Stomach (tissue), 8 donors: ENCODE measurements at regions not wholly inside any gene's neighbourhood (a gene's known extent, or its start where the extent isn't known, plus 50 kb on each side); places are given as distances from the start of the nearest gene placed in this dataset.

Experiments
- DNase-seq, 2 donors: peaks; one replicate each; pipeline versions ENCODE4 v3.0.0 to v3.0.0-alpha.2; 2013 to 2019
- H3K27ac ChIP-seq, 5 donors: fragments of 200-600 bp in 4 of 5; sonication (generic) in 4 of 5; one replicate each; pipeline ENCODE4 v1.5.1; 2013 to 2019; ENCODE audit warnings: mild to moderate bottlenecking in 1 of 5, moderate library complexity in 1 of 5
- H3K27me3 ChIP-seq, 3 donors: fragments of 200-600 bp; sonication (generic); one replicate each; pipeline ENCODE4 v1.5.1; 2017 to 2019; ENCODE audit warnings: mixed run types in 1 of 3
- H3K36me3 ChIP-seq, 4 donors: fragments of 200-600 bp; sonication (generic); 1 replicate in 3 of 4; 2 replicates in 1 of 4; pipeline ENCODE4 v1.5.1; 2016 to 2019
- H3K4me1 ChIP-seq, 4 donors: fragments of 200-600 bp; sonication (generic); one replicate each; pipeline ENCODE4 v1.5.1; 2016 to 2019
- H3K4me3 ChIP-seq, 4 donors: fragments of 200-600 bp; sonication (generic) in 3 of 4; one replicate each; pipeline ENCODE4 v1.5.1; 2016 to 2019; ENCODE audit warnings: mild to moderate bottlenecking in 1 of 4
- H3K9me3 ChIP-seq, 4 donors: fragments of 200-600 bp; sonication (generic); one replicate each; pipeline ENCODE4 v1.5.1; 2016 to 2019
- CTCF ChIP-seq, 7 experiments: fragments of 450-650 bp in 4 of 7; fragments of 200-600 bp in 3 of 7; sonication (generic) in 3 of 7; IDR thresholded peaks; one replicate each; pipeline ENCODE4 v1.5.1; 2016 to 2019; ENCODE audit warnings: antibody characterized with exemption in 7 of 7, control low read depth in 2 of 7, mild to moderate bottlenecking in 1 of 7
- EP300 ChIP-seq: sonication (generic); formaldehyde crosslinking; IDR thresholded peaks from one replicate; pipeline ENCODE4 v1.6.1; 2017; ENCODE audit warnings: antibody characterized with exemption
- POLR2A ChIP-seq, 4 donors: fragments of 450-650 bp; IDR thresholded peaks; one replicate each; pipeline ENCODE4 v1.6.1; 2016; ENCODE audit warnings: antibody characterized with exemption in 4 of 4, control low read depth in 2 of 4, mild to moderate bottlenecking in 1 of 4, moderate library complexity in 1 of 4
- POLR2AphosphoS5 ChIP-seq, 3 donors: sonication (generic); formaldehyde crosslinking; IDR thresholded peaks; one replicate each; pipeline ENCODE4 v1.6.1; 2016; ENCODE audit warnings: antibody characterized with exemption in 3 of 3
- WGBS, 5 donors: extraction: QIAGEN DNeasy Blood & Tissue Kit in 3 of 5; methylation state at CpG; one replicate each; pipeline versions ENCODE4 v1.1.5 to v1.1.7; 2013 to 2018; 5-methylcytosine and 5-hydroxymethylcytosine counted together
- intact Hi-C: fragments of 100-400 bp; cut with DNase I; formaldehyde crosslinking; loops from one replicate; pipeline ENCODE4 v1.15.1; 2023; ENCODE audit warnings: low total_unique reads
- donor health status: healthy with polysubstance abuse.
- donor health status: Bipolar disorder and iron deficiency.
- donor health status: healthy.

- H3K27me3 ChIP-seq = no peaks in the 10 kb centered on the region
- WGBS, 5 donors = 0 to 7% (median 4%) methylated on average over 3 of the region's 3 CpGs
- peak in 4 of 7 experiments; percentile 42 to 73 (median 68) for TF ChIP-seq CTCF (IDR thresholded peaks at IDR 0.05)
- TF ChIP-seq EP300 = no peak
- no peak overlapping the region for H3K27ac ChIP-seq
- H3K9me3 ChIP-seq = no peaks in the 10 kb centered on the region
- H3K4me3 ChIP-seq = no peak overlapping the region
- intact Hi-C loops = loop anchor here (5.0 kb wide), 1 partner anchor 206 kb away; no protein-coding TSS in a partner anchor
- no peaks in the 10 kb centered on the region for H3K36me3 ChIP-seq
- DNase-seq = peak in 1 of 2 donors; percentile 83
- no peaks in the 10 kb centered on the region for H3K4me1 ChIP-seq
These were observed 159.7 kb upstream of the RPS6KA2 start for GRCh38 chr6:166786704-166787293.

- intact Hi-C loops = loop anchor here (5.0 kb wide), 1 partner anchor 207 kb away; no protein-coding TSS in a partner anchor
- no peak overlapping the region for H3K27ac ChIP-seq
These were observed 158.1 kb upstream of the RPS6KA2 start for GRCh38 chr6:166785131-166785530.

GRCh38 chr6:166784691-166785090 lies 157.6 kb upstream of the RPS6KA2 start:
- no peaks in the 10 kb centered on the region for H3K9me3 ChIP-seq
- intact Hi-C loops = loop anchor here (5.0 kb wide), 1 partner anchor 208 kb away; no protein-coding TSS in a partner anchor
- TF ChIP-seq POLR2AphosphoS5 (IDR thresholded peaks at IDR 0.05) = no peak
- no peak for TF ChIP-seq CTCF (IDR thresholded peaks at IDR 0.05)
- no peak for TF ChIP-seq POLR2A (IDR thresholded peaks at IDR 0.05)
- no peak for TF ChIP-seq EP300
- no peaks in the 10 kb centered on the region for H3K36me3 ChIP-seq
- no peak overlapping the region for H3K27ac ChIP-seq
- no peaks in the 10 kb centered on the region for H3K27me3 ChIP-seq
- H3K4me3 ChIP-seq = no peak overlapping the region
- no peak for DNase-seq
- 77 to 89% (median 85%) methylated on average over 5 to 7 of the region's 7 CpGs for WGBS, 5 donors
- H3K4me1 ChIP-seq = no peaks in the 10 kb centered on the region

More at GRCh38 chr6:166785131-166785530, 158.1 kb upstream of the RPS6KA2 start:
- Histone ChIP-seq H3K4me1 (no peaks in the 10 kb centered on the region), H3K9me3 (no peaks in the 10 kb centered on the region), H3K4me3 (no peak overlapping the region), H3K27me3 (no peaks in the 10 kb centered on the region), H3K36me3 (no peaks in the 10 kb centered on the region)
- TF ChIP-seq POLR2AphosphoS5 (IDR thresholded peaks at IDR 0.05) (no peak), CTCF (IDR thresholded peaks at IDR 0.05) (no peak), POLR2A (IDR thresholded peaks at IDR 0.05) (no peak), EP300 (no peak)
- 72 to 85% (median 83%) methylated on average over 6 of the region's 6 CpGs for WGBS, 5 donors
- DNase-seq = no peak

DNA sequence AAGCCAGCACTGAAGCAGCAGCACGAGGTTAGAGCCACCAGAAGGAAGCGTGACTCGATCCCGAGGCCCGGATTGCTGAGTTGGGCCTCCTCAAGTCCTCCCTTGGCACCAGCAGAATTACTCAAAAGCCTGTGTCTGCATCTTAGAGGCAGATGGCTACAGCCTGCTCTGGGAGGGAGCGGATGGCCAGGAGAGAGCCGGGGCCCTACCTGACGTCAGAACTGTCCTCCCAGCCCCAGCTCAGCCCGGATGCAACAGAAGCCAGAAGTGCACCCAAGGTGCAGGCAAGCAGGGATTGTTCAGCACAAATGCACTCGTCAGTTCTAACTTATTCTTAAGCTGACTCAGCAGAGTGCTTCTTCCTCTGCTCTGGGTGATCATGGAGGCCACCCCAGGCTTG lies 155.5 kb upstream of the RPS6KA2 start:
- no peak for TF ChIP-seq POLR2A (IDR thresholded peaks at IDR 0.05)
- TF ChIP-seq EP300 = no peak
- TF ChIP-seq CTCF (IDR thresholded peaks at IDR 0.05) = no peak
- no peak for TF ChIP-seq POLR2AphosphoS5 (IDR thresholded peaks at IDR 0.05)
- intact Hi-C loops = no loop called here
- H3K27me3 ChIP-seq = no peaks in the 10 kb centered on the region
- no peak overlapping the region for H3K4me3 ChIP-seq
- DNase-seq = no peak
- H3K27ac ChIP-seq = no peak overlapping the region
- H3K9me3 ChIP-seq = no peaks in the 10 kb centered on the region
- WGBS, 5 donors = 70 to 83% (median 80%) methylated on average over 6 to 10 of the region's 10 CpGs
- no peaks in the 10 kb centered on the region for H3K4me1 ChIP-seq
- H3K36me3 ChIP-seq = no peaks in the 10 kb centered on the region
